Sigmoid colon (tissue), 4 donors: ENCODE measurements at regions not wholly inside any gene's neighbourhood (a gene's known extent, or its start where the extent isn't known, plus 50 kb on each side); places are given as distances from the start of the nearest gene placed in this dataset.

Source experiments
- EP300 ChIP-seq, 4 donors: sonication (generic); formaldehyde crosslinking; IDR thresholded peaks; one replicate each; pipeline ENCODE4 v1.6.1; 2017; ENCODE audit warnings: antibody characterized with exemption in 4 of 4
- POLR2A ChIP-seq, 2 donors: fragments of 450-650 bp; IDR thresholded peaks; one replicate each; pipeline ENCODE4 v1.6.1; 2016; ENCODE audit warnings: antibody characterized with exemption in 2 of 2, mild to moderate bottlenecking in 2 of 2, moderate library complexity in 2 of 2
- TF ChIP-seq, protein P1 (sequence below), 4 experiments: fragments of 450-650 bp in 3 of 4; fragments of 200-600 bp in 1 of 4; IDR thresholded peaks; one replicate each; pipeline ENCODE4 v1.5.1; 2016 to 2019; ENCODE audit warnings: antibody characterized with exemption in 4 of 4, mild to moderate bottlenecking in 3 of 4, moderate library complexity in 2 of 4

DNA sequence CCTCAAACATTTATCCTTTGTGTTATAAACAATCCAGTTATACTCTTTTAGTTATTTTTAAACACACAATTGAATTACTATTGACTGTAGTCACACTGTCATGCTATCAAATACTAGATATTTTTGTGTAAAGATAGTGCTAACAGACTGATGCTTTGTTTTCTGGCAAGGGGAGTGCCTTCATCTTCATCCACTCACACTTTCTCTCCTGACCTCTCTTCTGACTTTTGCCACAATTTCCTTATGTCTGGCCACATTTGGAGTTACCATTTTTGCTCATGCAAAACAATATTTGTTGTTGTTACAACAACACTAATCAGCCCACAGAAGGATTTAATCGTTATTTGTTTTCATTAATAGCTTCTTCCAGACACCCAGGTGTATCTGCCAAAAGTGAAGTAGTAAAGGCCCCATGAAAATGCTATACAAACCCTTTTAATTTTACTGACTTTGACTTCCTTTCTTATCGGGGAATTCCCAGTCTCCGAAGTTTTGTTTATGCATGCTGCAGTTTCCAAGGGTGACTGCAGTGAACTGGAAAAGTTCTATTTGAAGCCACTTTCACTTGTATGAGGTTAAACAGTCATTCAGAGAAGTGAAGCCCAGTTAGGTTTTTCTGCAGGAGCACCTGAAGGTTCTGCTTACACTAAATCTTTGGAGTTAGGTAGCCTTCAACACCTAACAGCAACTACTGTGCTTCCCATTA, 66.1 kb upstream of the FRY start:
- TF ChIP-seq EP300 (IDR thresholded peaks at IDR 0.05) (no peak), POLR2A (IDR thresholded peaks at IDR 0.05) (no peak)
- TF ChIP-seq, protein P1, sequence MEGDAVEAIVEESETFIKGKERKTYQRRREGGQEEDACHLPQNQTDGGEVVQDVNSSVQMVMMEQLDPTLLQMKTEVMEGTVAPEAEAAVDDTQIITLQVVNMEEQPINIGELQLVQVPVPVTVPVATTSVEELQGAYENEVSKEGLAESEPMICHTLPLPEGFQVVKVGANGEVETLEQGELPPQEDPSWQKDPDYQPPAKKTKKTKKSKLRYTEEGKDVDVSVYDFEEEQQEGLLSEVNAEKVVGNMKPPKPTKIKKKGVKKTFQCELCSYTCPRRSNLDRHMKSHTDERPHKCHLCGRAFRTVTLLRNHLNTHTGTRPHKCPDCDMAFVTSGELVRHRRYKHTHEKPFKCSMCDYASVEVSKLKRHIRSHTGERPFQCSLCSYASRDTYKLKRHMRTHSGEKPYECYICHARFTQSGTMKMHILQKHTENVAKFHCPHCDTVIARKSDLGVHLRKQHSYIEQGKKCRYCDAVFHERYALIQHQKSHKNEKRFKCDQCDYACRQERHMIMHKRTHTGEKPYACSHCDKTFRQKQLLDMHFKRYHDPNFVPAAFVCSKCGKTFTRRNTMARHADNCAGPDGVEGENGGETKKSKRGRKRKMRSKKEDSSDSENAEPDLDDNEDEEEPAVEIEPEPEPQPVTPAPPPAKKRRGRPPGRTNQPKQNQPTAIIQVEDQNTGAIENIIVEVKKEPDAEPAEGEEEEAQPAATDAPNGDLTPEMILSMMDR (IDR thresholded peaks at IDR 0.05) = no peak
